Activated CD4-positive, alpha-beta T cell treated with anti-CD3 and anti-CD28 coated beads for 24 hours (primary cell): ENCODE measurements at regions not wholly inside any gene's neighbourhood (a gene's known extent, or its start where the extent isn't known, plus 50 kb on each side); places are given as distances from the start of the nearest gene placed in this dataset.
A peak's percentile ranks its signal among the peaks of the same experiment; 100 is the strongest.
"Not testable (repeated sequence)": the region's sequence is repeated elsewhere in the genome, so short reads cannot be mapped to it uniquely, and the experiment has no call there.

Experiments
- DNase-seq, 2 donors: peaks; one replicate each; pipeline ENCODE4 v3.0.0-alpha.2; 2020; ENCODE audit warnings: low read depth in 2 of 2

DNA sequence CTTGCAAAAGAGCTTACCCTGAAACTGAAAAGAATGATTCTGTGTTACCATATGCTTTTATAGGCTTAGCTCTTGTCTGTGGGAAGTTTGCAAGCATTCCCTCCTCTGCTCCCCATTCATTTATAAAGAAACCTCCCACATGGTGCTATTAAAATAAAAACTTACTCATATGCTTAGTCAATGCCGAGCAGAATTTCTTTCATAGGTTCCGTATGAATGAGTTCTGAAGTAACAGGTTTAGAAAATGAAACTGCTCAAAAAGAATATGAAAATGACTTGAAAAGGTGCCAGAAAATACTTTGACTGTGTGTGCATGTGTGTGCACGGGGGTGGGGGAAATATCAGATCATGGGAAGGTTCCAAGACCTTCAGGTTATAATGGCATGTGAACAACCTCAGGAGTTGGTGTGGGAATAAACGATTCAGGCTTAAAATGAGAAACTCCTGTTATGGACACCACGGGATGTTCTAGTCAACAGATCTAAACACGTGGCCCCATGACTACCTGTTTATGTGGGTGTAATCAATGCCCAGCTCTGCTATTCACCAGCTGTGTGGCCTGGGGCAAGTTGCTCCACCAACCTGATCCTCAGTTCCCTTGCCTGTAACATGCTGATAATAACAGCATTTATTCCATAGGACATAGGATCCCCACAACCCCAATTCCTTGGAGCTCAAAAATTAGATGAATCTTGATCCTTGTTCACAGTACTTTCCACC is 293.7 kb upstream of the PLGLB1 start:
- peak in 1 of 2 donors; percentile 6 for DNase-seq

DNA sequence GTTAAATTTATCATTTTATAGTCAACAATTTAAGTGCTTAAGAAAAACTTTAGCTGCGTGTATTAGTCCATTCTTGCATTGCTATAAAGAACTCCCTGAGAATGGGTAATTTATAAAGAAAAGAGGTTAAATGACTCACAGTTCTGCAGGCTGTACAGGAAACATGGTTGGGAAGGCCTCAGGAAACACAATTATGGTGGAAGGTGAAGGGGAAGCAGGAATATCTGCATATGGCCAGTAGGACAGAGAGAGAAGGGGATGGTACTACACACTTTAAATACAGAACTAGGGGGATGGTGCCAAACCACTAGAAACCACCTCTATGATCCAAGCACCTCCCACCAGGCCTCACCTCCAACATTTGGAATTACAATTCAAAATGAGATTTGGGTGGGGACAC is 295.5 kb upstream of the PLGLB1 start:
- DNase-seq, result not testable (repeated sequence)

DNA sequence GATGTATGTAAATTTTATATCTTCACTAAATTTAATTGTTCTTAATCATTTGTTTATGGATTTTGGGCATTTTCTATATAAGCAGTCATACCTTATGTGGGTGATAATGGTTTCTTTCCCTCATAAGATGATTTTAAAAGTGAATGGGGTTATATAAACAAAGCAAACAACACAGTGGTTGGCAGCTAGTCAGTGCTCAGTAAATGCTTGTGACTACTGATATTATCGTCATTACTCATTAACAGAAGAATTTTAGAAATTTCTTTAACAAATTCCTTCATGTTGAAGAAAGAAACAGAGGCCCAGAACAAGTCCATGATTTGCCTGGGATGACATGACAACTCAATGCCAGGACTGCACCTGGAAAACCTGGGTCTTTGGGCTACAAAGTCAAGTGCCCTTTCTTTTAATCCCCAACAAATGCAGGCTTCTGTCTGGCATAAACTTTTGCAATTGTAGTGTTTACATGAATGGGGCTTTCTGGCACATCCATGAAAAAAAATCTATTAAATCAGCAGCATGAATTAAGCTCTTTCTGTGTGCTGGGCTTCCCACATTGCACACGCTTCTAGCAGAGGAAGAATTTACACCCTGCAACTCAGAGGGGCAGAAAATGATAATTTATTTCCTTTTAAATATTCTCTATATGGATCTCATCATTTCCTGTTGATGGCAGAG is 297.3 kb upstream of the PLGLB1 start:
- DNase-seq, result not testable (repeated sequence)

DNA sequence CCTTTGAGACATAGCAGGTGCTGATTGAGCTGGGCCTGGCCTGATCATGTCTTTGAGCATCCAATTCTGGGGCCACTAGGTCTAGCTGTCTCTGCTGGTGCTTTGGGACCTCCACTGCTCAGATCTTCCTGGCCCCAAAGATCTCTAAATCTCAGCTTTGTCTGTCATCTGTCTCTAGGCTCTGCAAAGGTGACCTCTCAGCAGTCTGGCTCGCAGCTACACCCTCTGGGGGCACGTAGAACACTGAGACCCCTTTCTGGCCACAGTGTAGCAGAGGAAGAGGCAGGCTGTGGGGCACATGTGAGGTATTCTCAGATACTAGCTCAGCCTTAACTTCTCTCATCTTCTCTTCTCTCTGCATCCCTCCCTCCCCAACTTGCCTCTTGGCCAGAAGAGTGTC is 298.1 kb upstream of the PLGLB1 start:
- not testable (repeated sequence) for DNase-seq

DNA sequence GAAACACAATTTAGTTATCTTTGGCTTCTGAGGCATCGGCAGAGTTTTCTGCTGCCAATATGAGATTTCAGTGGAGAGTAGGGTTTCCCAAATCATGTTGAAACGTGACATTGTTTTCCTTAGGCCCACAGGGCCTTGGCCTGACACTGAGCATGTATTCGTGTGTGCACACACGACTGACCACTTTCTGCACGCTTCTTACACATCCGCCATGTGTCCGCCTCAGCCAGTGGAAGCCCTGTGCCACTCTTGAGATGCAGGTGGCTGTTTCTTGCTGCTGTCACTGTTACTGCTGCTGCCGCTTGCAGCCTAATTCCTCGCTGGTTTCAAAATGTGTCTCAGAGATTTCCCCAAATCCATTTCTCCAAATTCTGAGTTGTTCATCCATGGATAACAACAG is 299.6 kb upstream of the PLGLB1 start:
- not testable (repeated sequence) for DNase-seq

DNA sequence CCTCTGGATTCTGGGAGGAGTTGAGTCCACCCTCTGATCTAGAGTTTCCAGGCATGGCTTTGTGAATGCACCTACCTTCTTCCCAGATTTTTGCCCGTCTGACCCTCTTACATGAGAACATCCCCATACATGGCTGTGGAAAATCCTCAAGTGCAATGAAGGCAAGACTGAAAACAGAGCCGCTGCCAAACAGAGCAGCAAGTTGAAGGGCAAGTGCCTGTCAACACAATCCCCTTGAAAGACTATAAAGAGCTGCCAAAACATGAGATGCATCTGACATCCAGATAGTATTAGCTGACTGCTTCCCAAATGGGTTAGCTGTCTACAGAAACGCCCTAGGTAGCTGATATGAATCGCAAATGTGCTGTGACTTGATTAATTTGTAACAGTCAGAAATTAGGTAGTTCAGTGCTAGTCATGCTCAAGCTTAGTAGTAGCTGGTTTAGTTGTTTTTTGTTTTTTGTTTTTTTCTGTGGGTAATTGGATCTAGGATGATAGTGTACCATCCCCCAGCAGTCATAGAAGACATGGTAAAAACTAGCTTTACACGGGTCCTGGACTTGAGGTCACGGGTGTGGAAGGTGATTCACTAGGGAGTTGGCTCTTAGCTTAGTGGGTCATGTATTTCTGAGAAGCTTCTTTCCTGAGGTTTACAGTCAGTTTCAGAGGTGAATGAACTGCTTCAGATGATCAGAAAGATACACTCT is 302.8 kb upstream of the PLGLB1 start:
- not testable (repeated sequence) for DNase-seq

DNA sequence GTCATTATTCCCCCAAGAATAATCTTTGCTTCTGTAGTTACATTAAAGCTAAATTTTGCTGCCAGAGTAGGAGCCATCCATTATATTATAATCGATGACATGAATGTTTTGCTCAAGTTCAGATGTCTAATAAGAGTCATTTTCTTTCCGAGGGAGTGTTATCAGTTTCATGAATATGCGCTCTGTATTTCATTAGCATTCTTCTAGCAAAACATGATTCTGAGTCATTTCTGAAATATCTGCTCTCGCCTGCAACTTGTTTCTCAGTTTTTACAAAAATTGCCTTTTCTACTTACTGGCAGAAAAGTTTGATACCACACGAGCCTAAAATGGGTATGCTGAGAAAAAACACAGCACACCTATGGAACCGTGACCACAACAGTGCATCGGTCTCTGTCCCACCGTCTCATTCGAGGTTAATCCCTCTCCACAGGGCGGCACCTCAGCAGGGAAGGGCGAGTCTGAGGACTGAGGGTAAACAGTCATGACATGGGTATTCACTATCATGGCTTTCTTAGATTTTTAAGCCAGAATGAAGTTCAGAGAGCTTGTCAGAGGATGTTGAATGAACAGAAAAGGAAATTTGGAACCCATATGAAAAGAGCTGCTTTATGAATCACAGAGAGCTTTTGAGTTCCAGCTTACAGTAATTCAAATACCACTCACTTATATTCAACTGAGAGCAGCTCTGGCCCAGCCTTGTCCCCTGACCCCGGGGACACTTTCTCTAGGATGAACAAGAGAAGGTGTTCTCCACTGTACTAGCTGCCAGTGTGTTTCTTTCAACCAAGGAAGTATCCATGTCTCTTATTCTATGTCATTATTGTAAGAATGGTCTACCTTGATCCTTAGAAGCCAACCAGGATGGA is 303.6 kb upstream of the PLGLB1 start:
- not testable (repeated sequence) for DNase-seq

DNA sequence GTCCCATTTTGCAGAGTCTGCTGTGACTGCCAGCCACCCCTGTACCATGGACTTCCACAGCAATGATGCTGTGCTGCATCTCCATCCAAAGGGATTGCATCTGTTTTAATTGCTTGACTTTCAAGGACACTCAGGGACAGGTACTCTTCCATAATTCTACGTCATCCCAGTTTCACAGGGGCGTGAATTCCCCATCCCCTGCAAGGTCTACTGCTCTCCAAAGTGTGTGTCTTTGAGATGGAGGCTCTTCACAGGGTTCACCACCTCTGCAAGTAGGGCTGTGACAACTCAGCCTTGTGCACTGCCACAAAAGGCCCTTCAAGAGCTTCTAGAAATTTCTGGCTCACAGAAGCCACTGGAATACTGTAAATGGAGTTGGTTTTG is 304.3 kb upstream of the PLGLB1 start:
- not testable (repeated sequence) for DNase-seq

DNA sequence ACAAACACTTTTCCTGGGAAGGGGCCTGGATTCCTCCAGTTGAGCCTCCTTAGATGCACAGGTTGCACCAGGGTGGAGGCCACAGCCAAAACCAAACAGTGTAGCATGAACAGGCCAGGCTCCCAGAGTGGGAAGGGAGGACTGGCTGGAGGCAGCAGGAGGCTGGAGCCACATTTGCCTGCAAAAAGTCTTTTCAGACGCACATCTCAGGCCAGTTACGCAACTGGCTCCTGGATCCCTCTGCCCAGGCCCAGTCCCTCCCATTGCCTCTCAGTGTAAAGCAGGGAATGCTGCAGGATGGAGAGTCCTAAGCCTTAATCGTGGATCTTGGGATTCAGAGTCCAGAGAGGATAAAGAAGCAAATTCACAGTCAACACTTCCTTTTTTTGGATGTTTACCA is 305.1 kb upstream of the PLGLB1 start:
- not testable (repeated sequence) for DNase-seq

DNA sequence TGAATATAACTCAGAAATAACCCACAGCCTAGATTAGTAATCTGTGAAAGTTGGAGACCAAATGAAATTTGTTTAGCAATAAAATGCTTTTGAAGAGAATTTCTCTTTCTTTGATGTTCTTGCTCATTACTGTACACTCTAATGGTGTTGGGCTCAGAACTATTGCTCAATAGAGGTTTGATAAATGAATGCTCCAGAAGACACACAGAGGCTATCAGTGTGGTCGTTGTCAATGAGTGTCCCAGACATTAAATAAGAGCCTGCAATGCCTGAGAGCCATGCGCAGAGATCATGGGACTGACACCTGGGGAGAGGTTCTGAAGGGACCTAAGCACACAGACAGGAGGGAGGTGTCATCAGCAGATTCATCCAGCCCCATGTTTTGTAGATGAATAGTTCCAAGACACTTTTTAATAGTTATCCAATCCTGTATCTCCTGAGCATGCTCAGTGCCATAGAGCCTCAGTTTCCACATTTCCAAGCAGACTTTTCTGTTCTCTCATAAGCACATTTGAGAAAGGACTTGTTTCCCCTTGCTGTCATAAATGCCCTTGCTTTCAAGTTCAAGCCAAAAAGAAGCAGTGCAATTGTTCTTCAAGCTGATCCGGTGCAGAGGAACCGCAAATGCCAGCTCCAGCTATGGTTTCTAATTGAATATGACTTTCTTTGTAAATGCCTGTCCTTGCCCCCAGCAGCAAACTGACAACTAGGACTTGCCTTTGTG is 306.2 kb upstream of the PLGLB1 start:
- not testable (repeated sequence) for DNase-seq

DNA sequence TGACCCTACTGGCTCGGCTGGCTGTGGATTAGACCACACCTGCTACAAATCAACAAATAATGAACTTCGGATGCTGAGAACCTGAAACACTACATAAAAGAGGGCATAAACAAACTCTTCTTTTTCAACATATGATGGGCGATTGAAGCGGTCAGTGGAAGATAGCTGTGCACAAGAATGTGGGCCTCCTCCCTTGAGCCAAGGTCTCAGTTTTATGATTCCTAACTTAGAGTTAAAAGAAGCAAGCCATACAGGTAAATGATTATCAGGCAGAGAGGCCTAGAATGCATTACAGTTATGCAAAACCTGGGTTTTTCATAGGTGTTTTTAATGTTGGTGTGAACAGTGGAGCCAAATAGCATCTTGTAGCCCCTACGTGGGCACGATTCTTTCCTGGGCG is 307.9 kb upstream of the PLGLB1 start:
- DNase-seq, result not testable (repeated sequence)

DNA sequence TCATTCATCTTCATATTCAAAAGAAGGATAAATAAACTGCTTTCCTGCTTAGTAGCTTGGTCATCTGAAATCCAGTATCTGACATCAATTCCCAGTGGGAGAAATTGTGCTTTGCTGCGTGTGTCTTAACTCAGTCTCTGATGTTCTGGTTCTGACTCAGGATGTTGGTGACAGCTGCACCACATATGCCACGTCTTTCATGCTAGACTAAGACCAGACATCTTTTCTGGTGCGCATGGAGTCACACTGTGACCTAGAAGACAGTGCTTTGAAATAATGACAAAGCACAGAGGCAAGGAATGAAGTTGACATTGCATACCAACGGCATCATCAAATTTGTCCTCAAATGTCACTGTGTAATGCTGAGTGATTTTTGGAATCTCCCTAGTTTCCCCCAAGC is 308.8 kb upstream of the PLGLB1 start:
- DNase-seq, result not testable (repeated sequence)

DNA sequence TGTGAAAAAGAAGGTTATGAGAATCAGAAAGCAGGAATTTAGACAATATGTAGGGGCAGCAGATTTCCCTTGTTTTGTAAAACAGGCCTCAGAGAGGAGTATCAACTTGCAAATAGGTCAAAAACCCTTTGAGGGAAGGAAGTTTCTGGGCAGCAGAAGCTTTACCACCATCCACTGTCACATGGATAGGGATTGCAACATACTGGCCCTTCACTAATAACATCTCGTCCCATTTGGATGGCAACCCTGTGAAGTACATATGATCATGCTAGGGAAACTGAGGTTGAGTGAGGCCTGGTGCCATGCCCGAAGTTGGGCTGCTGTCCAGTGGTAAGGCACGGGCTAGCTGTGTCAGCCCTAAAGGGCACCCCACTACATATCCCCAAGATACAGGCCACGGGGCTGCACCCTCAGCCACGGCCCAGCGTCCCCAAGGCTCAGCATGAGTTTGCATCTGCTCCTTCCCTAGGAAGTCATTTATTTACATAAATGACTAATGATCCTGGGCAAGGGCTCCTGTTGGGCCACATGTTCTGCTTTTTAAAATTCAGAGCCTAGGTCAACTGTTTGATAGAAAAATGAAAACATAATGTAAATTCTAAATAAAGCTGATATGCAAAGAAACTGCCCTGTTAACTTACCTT is 310.4 kb upstream of the PLGLB1 start:
- not testable (repeated sequence) for DNase-seq

DNA sequence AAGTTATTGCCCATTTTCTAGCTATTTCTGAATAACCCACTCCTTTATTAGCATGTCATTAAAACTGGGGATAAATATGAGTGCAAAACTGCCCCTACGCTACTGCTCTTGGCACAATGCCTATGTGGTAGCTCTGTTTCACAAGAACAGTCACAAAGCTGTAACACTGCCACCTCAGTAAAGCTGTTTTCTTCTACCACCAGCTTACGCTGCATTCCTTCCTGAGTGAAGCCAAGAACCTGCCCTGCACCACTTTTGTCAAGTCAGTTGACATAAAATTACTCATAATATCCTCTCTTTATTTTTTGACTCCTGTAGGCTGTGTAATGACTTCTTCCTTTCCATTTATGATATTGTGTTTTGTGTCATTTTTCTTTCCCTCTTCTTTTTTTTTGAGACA is 313.2 kb upstream of the PLGLB1 start:
- not testable (repeated sequence) for DNase-seq

DNA sequence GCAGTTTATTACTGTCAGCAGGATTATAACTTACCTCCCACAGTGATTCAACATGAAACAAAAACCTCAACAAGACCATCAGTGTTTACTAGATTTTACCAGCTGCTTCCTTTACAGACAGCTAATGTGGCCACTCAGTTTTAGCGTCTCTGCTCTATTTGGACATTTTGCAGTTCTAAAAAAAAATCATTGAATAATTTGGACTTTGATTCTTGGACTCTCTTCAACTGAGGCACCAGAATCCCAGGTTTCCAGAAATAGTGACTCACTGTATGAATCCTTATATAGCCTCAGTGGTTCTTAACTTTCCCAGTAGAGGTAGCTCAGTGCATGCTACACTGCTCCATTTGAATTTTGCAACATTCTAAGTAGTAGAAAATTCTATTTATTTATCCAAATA is 317.4 kb upstream of the PLGLB1 start:
- not testable (repeated sequence) for DNase-seq

DNA sequence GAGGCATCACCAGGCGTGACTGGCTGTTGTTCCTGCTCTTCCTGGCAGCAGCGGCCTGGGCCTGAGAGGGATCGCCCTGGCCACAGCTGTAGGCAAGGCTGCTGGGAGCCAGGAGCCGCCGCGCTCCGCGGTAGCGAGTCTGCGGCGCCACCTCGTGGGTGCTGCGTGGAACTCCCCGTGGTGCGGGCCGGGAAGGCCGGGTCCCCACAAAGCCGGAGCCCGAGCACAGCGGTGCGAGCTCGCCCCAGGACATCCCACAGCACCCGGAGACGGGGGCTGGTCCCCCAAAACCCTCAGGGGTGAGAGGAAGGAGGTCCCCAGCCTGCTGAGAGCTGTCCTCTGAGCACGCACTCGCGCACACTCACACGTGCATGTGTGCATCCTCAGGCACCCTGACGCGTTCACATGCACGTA is 320.0 kb upstream of the PLGLB1 start:
- peak; percentile 11 to 44 for DNase-seq

DNA sequence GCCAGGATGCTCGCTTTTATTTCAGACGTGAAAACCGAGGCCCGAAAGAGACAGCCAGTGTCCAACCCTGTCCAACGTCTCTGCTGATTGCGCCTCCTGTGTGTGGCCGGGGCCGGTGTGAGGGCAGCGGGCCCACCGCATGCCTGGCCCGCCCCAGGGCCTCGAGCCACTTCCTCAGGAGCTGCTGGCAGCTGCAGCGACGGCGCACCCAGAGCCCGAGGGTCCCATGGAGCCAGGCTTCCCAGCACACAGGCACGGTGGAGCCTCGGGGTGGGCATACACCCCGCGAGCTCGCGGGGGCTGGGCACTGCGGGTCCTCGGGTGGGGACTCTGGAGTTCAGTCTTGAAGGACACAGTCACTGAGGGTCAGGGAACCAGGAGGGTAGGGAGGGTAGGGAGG is 320.5 kb upstream of the PLGLB1 start:
- DNase-seq, result not testable (repeated sequence)

DNA sequence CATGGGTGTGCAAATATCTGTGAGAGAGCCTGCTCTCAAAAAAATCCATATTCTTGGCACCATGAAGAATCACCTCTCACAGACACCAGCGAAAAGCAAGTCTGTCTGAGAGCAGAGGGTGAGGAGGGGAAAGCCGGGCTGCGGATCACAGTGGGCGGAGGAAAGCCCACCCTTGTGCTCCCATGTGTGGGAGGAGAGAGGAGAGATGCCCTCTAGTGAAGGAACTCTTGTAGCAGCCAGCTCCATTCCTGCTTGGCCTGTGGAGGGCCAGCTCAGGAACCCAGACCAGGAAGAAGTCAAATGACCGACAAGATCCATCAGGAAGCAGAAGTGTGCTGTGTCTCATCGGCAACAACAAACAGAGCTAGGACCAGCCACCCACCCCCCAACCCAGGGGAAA is 321.7 kb upstream of the PLGLB1 start:
- DNase-seq, result not testable (repeated sequence)

DNA sequence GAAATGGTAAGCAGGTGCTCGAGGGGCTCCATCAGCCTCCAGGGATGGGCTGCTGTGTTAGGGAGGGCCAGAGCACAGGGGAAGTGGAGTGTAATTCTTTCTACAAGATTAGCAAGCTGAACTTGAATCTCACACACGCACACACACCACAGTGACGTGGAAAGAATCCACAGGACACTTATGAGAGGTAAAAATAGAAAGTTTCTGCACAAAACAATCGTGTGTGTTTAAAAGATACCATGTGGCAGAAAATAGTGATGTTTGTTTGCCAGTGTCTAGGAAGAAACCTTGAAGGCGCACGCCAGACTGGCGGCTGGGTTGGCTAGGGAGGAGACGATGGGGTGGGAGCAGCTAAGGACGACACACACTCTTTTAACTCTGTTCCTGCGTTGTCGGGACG is 323.6 kb upstream of the PLGLB1 start:
- DNase-seq, result not testable (repeated sequence)

DNA sequence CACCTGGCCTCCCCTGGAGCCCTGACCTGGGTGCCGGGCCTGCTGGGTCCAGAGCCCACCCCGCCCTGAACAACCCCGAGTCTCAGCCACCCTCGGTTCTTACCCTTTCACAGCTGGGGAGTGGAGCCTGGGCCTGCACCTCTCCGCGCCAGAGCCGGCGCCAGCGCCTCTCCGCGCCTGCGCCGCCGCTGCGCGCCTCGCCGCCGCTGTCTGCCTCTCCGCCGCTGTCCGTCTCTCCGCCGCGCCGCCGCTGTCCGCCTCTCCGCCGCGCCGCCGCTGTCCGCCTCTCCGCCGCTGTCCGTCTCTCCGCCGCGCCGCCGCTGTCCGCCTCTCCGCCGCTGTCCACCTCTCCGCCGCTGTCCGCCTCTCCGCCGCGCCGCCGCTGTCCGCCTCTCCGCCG is 326.9 kb upstream of the PLGLB1 start:
- not testable (repeated sequence) for DNase-seq

DNA sequence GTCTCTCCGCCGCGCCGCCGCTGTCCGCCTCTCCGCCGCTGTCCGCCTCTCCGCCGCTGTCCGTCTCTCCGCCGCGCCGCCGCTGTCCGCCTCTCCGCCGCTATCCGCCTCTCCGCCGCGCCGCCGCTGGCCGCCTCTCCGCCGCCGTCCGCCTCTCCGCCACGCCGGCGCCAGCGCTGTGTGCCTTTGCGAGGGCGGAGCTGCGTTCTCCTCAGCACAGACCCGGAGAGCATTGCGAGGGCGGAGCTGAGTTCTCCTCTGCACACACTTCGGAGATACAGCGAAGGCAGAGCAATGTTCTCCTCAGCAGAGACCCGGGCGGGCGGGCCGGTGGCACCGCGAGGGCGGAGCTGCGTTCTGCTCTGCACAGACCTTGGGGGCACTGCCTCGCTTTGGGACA is 327.4 kb upstream of the PLGLB1 start:
- not testable (repeated sequence) for DNase-seq
